ENCODE measurements at regions not wholly inside any gene's neighbourhood (a gene's known extent, or its start where the extent isn't known, plus 50 kb on each side); places are given as distances from the start of the nearest gene placed in this dataset.

- TF ChIP-seq CTCF (IDR thresholded peaks at IDR 0.05) = no peak
- no peak for TF ChIP-seq POLR2A (IDR thresholded peaks at IDR 0.05)
These were observed 153.0 kb upstream of the ROBO2 start for GRCh38 chr3:76886761-76887500.

Measured in lower leg skin (tissue), 3 donors.